A549 (cell line): ENCODE measurements at regions not wholly inside any gene's neighbourhood (a gene's known extent, or its start where the extent isn't known, plus 50 kb on each side); places are given as distances from the start of the nearest gene placed in this dataset.

Source experiments
- ATAC-seq, 2 experiments: fragments of 200-7000 bp in 1 of 2; fragments of >200 bp in 1 of 2; cut with Nextera tagmentation in 1 of 2; cut with Tn5 transposase in 1 of 2; 3 replicates each; pipeline versions ENCODE4 v1.8.0 to v1.9.1; 2018 to 2020; ENCODE audit warnings: mild to moderate bottlenecking in 1 of 2, moderate library complexity in 1 of 2
- CTCF ChIA-PET: fragments of 300-600 bp; sonication (Branson Sonifier 250); formaldehyde crosslinking; extraction: SDS; loops from one replicate; lab custom pipeline; 2021; ENCODE audit warnings: antibody characterized with exemption, inconsistent platforms; lab: Yijun Ruan, JAX
- POLR2A ChIA-PET: fragments of 350-600 bp; formaldehyde crosslinking; extraction: SDS; loops from one replicate; lab custom pipeline; 2021; ENCODE audit warnings: antibody characterized with exemption, inconsistent platforms; lab: Yijun Ruan, JAX
- DNase-seq, 2 experiments: peaks; one replicate each; pipeline versions ENCODE4 v3.0.0 to v3.0.0-alpha.2; 2011 to 2016; ENCODE audit warnings: low read depth in 1 of 2, low spot score in 1 of 2
- FAIRE-seq: peaks from 2 replicates; lab custom pipeline; 2011; peaks lifted over from hg19 to GRCh38; lab: Jason Lieb, UNC
- H3K27ac ChIP-seq, 2 experiments: fragments of >200 bp; sonication (Bioruptor Twin); formaldehyde crosslinking; 3 replicates each; pipeline ENCODE4 v1.5.1; 2016 to 2017
- H3K4me1 ChIP-seq: fragments of >200 bp; sonication (Bioruptor Twin); formaldehyde crosslinking; 3 replicates; pipeline ENCODE4 v1.6.1; 2016
- H3K4me2 ChIP-seq: fragments of >200 bp; sonication (Bioruptor Twin); formaldehyde crosslinking; 3 replicates; pipeline ENCODE4 v1.6.1; 2016
- H3K4me3 ChIP-seq: fragments of >200 bp; sonication (Bioruptor Twin); formaldehyde crosslinking; 3 replicates; pipeline ENCODE4 v1.5.1; 2016
- H3K9me3 ChIP-seq: fragments of >200 bp; sonication (Bioruptor Twin); formaldehyde crosslinking; 3 replicates; pipeline ENCODE4 v1.6.1; 2016
- CTCF ChIP-seq: fragments of >200 bp; sonication (Bioruptor Twin); formaldehyde crosslinking; IDR thresholded peaks from 3 replicates; pipeline ENCODE4 v1.5.1; 2016
- FOSB ChIP-seq: fragments of 250-450 bp; sonication (Bioruptor Pico); IDR thresholded peaks from 2 replicates; pipeline ENCODE4 v1.5.0; 2020; ENCODE audit warnings: mild to moderate bottlenecking, moderate library complexity
- HEYL ChIP-seq: fragments of 250-450 bp; sonication (Bioruptor Pico); IDR thresholded peaks from 2 replicates; pipeline ENCODE4 v1.8.0; 2021; ENCODE audit warnings: mild to moderate bottlenecking, moderate library complexity
- HOXB5 ChIP-seq: fragments of 250-450 bp; sonication (Bioruptor Pico); IDR thresholded peaks from 2 replicates; pipeline ENCODE4 v1.5.0; 2020; ENCODE audit warnings: mild to moderate bottlenecking, moderate library complexity
- JUNB ChIP-seq: fragments of >200 bp; sonication (Bioruptor Twin); formaldehyde crosslinking; IDR thresholded peaks from 2 replicates; pipeline ENCODE4 v1.6.1; 2016
- MYC ChIP-seq: IDR thresholded peaks from 2 replicates; pipeline ENCODE4 v1.6.1; 2012; ENCODE audit warnings: mild to moderate bottlenecking, inconsistent platforms, low read length, improper control_type of control experiment, borderline replicate concordance
- NFE2L2 ChIP-seq: fragments of 150-350 bp; conservative IDR thresholded peaks from 2 replicates; pipeline ENCODE4 v1.6.1; 2014; ENCODE audit warnings: low read length
- POLR2AphosphoS2 ChIP-seq: conservative IDR thresholded peaks from 2 replicates; pipeline ENCODE4 v1.6.1; 2012; ENCODE audit warnings: low read length, improper control_type of control experiment, inconsistent platforms
- RCOR1 ChIP-seq: fragments of 150-350 bp; IDR thresholded peaks from 2 replicates; pipeline ENCODE4 v1.6.1; 2014; ENCODE audit warnings: antibody characterized with exemption, low read length, low read depth
- REST ChIP-seq: fragments of 200-600 bp; sonication (generic); IDR thresholded peaks from 2 replicates; pipeline ENCODE4 v1.6.1; 2016; ENCODE audit warnings: antibody characterized with exemption, mild to moderate bottlenecking, moderate library complexity
- RFX5 ChIP-seq: fragments of 450-650 bp; IDR thresholded peaks from 2 replicates; pipeline ENCODE4 v1.7.1; 2014; ENCODE audit warnings: antibody characterized with exemption, mild to moderate bottlenecking, moderate library complexity
- SMC3 ChIP-seq: fragments of >200 bp; sonication (Bioruptor Twin); formaldehyde crosslinking; IDR thresholded peaks from 3 replicates; pipeline ENCODE4 v1.6.1; 2018; ENCODE audit warnings: inconsistent platforms
- TFCP2L1 ChIP-seq: fragments of 250-450 bp; sonication (Bioruptor Pico); IDR thresholded peaks from 2 replicates; pipeline ENCODE4 v1.5.0; 2021; ENCODE audit warnings: mild to moderate bottlenecking
- ZSCAN20 ChIP-seq: fragments of 250-450 bp; sonication (Bioruptor Pico); IDR thresholded peaks from 2 replicates; pipeline ENCODE4 v1.8.0; 2022; ENCODE audit warnings: mild to moderate bottlenecking, moderate library complexity
- WGBS: methylation state at CpG from one replicate; pipeline ENCODE4 v1.1.6; 2017; ENCODE audit errors: missing lambda C conversion rate; 5-methylcytosine and 5-hydroxymethylcytosine counted together

DNA sequence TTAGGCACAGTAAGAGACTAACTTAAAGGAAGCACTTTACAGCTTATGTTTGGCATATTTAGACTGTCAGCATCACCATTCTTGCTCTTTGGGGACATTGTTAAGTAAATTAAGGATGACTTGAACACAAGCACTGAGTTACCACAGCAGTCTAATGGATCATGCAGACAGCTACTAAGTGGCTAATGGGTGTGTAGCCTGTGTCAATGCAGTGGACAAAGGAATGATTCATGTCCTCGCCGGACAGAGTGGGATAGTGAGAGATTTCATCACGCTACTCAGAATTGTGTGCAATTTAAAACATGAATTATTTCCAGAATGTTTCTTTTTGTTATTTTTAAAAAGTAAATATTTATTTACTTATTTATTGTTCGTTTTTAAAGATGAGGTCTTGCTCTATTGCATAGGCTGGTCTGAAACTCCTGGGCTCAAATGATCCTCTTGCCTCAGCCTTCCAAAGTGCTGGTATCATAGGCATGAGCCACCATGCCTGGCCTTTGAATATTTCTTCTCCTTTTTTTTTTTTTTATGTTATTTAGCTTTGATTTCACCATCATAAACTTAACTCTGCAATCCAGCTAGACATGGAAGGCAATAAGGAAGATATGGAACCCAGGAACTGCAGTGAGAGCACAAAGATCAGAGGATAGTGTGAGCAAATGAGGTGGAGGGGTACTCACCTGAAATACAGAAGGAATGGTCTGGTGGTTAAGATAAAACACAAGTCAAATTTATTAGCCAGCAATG is 53.0 kb upstream of the KLF4 start:
- Histone ChIP-seq H3K4me3 (no peak overlapping the region), H3K4me2 (no peak overlapping the region), H3K27ac (no peak overlapping the region; a peak in 1 of 6 replicates), H3K9me3 (no peaks in the 10 kb centered on the region), H3K4me1 (peaks cover 31% of the 10 kb centered on the region)
- ChIA-PET POLR2A (no interaction called here), CTCF (no interaction called here)
- DNase-seq (no peak), FAIRE-seq (no peak), ATAC-seq (no peak)
- WGBS, result 65% methylated on average over 4 of the region's 4 CpGs
- TF ChIP-seq HOXB5 (CRISPR knock-in tag) (no peak), JUNB (no peak), ZSCAN20 (CRISPR knock-in tag) (no peak), POLR2AphosphoS2 (no peak), NFE2L2 (no peak), HEYL (CRISPR knock-in tag) (no peak), TFCP2L1 (CRISPR knock-in tag) (no peak), RCOR1 (no peak)

DNA sequence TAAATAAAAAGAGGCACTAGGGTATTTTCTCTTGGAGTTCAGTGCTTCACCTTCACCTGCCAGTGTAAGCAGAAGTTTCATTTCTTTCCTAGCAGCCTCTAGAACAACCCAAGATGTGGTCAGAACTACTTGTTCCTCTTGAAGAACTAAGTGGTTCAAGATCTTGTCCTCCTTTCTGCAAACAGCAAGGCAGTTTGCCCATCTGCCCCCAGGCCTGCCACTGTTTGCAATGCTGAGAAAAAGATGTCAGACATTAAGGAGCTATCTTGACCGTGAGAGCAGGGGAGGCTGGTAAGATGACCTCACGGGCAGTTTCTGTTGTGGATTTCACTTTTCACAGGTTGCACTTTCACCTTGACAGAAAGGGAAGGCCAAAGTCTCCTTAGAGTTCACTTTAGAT is 52.0 kb upstream of the KLF4 start:
- FAIRE-seq, result no peak

DNA sequence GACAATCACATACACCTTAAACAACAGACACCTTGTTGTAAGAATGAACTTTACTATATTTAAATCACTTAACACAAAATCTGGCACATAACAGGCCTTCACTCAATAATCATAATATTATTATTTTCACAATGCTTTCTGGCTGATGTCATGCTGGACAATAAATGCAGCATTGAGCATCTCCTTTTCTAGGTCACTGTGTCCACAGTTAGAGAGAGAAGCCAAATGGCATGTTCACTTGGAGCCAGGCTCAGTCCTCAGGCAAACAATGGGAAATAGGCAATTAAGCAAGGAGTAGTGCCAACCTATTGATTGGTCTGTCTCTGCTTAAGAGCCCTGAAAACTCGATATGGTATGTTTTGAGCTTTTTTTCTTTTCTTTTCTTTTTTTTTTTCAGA is 50.6 kb upstream of the KLF4 start:
- FAIRE-seq (no peak), ATAC-seq (no peak), DNase-seq (no peak)
- Histone ChIP-seq H3K4me1 (peaks cover 6% of the 10 kb centered on the region; the same call in 2 of the 3 replicates), H3K4me3 (no peak overlapping the region), H3K4me2 (no peak overlapping the region), H3K9me3 (no peaks in the 10 kb centered on the region), H3K27ac (peak overlapping the region in 1 of 2 experiments; percentile 52; a peak in 1 of 6 replicates)
- ChIA-PET CTCF (no interaction called here), POLR2A (no interaction called here)
- TF ChIP-seq REST, result no peak
- TF ChIP-seq CTCF, result no peak
- no peak for TF ChIP-seq RCOR1
- no peak for TF ChIP-seq SMC3
- TF ChIP-seq RFX5, result no peak
- WGBS, result 30% methylated on average over 1 of the region's 1 CpG

More for the DNA sequence above, 52.0 kb upstream of the KLF4 start:
- no peak overlapping the region for H3K4me2 ChIP-seq
- TF ChIP-seq RCOR1 (no peak), POLR2AphosphoS2 (no peak), JUNB (no peak), FOSB (CRISPR knock-in tag) (no peak), MYC (no peak)
- DNase-seq (no peak), ATAC-seq (no peak; a peak in 1 of 6 replicates)
- ChIA-PET CTCF (interaction anchor here (1.2 kb wide), 1 partner anchor 29 kb away, joined by 4 read pairs; no protein-coding TSS in a partner anchor), POLR2A (no interaction called here)
- no peak overlapping the region for H3K4me3 ChIP-seq
- peak overlapping the region in 1 of 2 experiments; percentile 26; a peak in 1 of 6 replicates for H3K27ac ChIP-seq
- H3K9me3 ChIP-seq, result no peaks in the 10 kb centered on the region
- 77% methylated on average over 2 of the region's 2 CpGs for WGBS
- H3K4me1 ChIP-seq, result peaks cover 20% of the 10 kb centered on the region
